ENCODE measurements at regions not wholly inside any gene's neighbourhood (a gene's known extent, or its start where the extent isn't known, plus 50 kb on each side); places are given as distances from the start of the nearest gene placed in this dataset.

DNA sequence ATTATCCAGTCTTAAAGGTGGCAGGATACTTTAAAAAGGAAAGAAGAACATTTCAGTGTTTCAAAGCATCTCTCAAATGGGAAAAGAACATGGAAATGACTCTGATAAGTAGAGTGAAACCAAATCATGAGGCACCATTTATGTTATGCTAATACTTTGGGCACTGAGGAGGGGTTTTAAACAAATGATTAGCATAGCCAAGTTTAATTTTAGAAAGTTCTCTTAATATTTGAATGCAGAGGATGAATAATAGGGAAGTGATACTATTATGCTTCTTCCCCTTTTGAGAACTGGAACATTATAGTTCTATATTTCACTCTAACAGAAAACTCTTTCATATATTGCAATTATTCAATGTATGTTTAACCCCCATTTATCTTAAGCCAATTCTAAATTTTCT is 1181.9 kb upstream of the PRMT6 start:
- no peaks in the 10 kb centered on the region for H3K36me3 ChIP-seq (replicated peaks in 1 of 2; ENCODE audit: control insufficient read depth in 1 of 2, insufficient read depth in 2 of 2, low read length in 2 of 2)
- no peak overlapping the region for H3K9ac ChIP-seq (ENCODE audit: insufficient read depth, low read depth, low read length)
- FAIRE-seq: no peak
- no peak overlapping the region for H3K27ac ChIP-seq (ENCODE audit: extremely low read length, insufficient read depth, low read length)
- no peaks in the 10 kb centered on the region for H3K79me2 ChIP-seq (ENCODE audit: insufficient read depth, low read length)
- in situ Hi-C loops (cut with HindIII; ENCODE audit: extremely low pct_ligation_motif_present, low pct_unique_long_range_greater_than_20kb): no loop called here
- intact Hi-C loops (cut with micrococcal nuclease; ENCODE audit: unreplicated experiment): no loop called here
- H3K4me3 ChIP-seq (replicated peaks in 1 of 3; ENCODE audit: insufficient read depth in 1 of 3, low read depth in 2 of 3, low read length in 3 of 3): no peak overlapping the region
- H2AFZ ChIP-seq (ENCODE audit: low read length): no peak overlapping the region
- H3K4me2 ChIP-seq (ENCODE audit: low read depth, low read length): no peak overlapping the region
- H3K9me3 ChIP-seq (ENCODE audit: low read length): peaks cover 31% of the 10 kb centered on the region
- ATAC-seq: no peak
- H3K27me3 ChIP-seq (ENCODE audit: control insufficient read depth in 1 of 2, insufficient read depth in 2 of 2, low read length in 2 of 2): no peaks in the 10 kb centered on the region
- H4K20me1 ChIP-seq (ENCODE audit: insufficient read depth, low read length): no peaks in the 10 kb centered on the region
- ChIA-PET CTCF (ENCODE audit: low intra/inter-chr PET ratio, low total read pairs) (no interaction called here), POLR2A (no interaction called here)
- BruUV-seq (replicated peaks): no TSS peak
- H3K4me1 ChIP-seq (ENCODE audit: insufficient read depth, low read length): no peaks in the 10 kb centered on the region
- DNase-seq (ENCODE audit: low spot score): no peak
- TF ChIP-seq ZNF788 (CRISPR knock-in tag; IDR thresholded peaks at IDR 0.05; ENCODE audit: borderline replicate concordance) (no peak), ZSCAN12 (CRISPR knock-in tag; IDR thresholded peaks at IDR 0.05) (no peak), HNRNPUL1 (IDR thresholded peaks at IDR 0.05; ENCODE audit: low read depth, low read length) (no peak), SNAPC5 (CRISPR knock-in tag; IDR thresholded peaks at IDR 0.05; ENCODE audit: borderline replicate concordance) (no peak), REST (IDR thresholded peaks at IDR 0.05; ENCODE audit: borderline replicate concordance in 1 of 2, low read depth in 1 of 2, low read length in 2 of 2) (no peak), ATF1 (CRISPR knock-in tag; IDR thresholded peaks at IDR 0.05) (no peak), NFIC (IDR thresholded peaks at IDR 0.05; ENCODE audit: low read length) (no peak), PRMT3 (CRISPR knock-in tag; IDR thresholded peaks at IDR 0.05; ENCODE audit: borderline replicate concordance, low read depth) (no peak), SOX5 (CRISPR knock-in tag; IDR thresholded peaks at IDR 0.05; ENCODE audit: borderline replicate concordance) (no peak), ZNF34 (CRISPR knock-in tag; IDR thresholded peaks at IDR 0.05; ENCODE audit: borderline replicate concordance) (no peak), CC2D1A (CRISPR knock-in tag; IDR thresholded peaks at IDR 0.05) (no peak), MEIS1 (CRISPR knock-in tag; IDR thresholded peaks at IDR 0.05; ENCODE audit: borderline replicate concordance) (no peak), ZNF781 (CRISPR knock-in tag; IDR thresholded peaks at IDR 0.05; ENCODE audit: borderline replicate concordance, not compliant biosample characterization) (no peak), ZNF17 (CRISPR knock-in tag; IDR thresholded peaks at IDR 0.05) (no peak)
- TF ChIP-seq, protein P1, sequence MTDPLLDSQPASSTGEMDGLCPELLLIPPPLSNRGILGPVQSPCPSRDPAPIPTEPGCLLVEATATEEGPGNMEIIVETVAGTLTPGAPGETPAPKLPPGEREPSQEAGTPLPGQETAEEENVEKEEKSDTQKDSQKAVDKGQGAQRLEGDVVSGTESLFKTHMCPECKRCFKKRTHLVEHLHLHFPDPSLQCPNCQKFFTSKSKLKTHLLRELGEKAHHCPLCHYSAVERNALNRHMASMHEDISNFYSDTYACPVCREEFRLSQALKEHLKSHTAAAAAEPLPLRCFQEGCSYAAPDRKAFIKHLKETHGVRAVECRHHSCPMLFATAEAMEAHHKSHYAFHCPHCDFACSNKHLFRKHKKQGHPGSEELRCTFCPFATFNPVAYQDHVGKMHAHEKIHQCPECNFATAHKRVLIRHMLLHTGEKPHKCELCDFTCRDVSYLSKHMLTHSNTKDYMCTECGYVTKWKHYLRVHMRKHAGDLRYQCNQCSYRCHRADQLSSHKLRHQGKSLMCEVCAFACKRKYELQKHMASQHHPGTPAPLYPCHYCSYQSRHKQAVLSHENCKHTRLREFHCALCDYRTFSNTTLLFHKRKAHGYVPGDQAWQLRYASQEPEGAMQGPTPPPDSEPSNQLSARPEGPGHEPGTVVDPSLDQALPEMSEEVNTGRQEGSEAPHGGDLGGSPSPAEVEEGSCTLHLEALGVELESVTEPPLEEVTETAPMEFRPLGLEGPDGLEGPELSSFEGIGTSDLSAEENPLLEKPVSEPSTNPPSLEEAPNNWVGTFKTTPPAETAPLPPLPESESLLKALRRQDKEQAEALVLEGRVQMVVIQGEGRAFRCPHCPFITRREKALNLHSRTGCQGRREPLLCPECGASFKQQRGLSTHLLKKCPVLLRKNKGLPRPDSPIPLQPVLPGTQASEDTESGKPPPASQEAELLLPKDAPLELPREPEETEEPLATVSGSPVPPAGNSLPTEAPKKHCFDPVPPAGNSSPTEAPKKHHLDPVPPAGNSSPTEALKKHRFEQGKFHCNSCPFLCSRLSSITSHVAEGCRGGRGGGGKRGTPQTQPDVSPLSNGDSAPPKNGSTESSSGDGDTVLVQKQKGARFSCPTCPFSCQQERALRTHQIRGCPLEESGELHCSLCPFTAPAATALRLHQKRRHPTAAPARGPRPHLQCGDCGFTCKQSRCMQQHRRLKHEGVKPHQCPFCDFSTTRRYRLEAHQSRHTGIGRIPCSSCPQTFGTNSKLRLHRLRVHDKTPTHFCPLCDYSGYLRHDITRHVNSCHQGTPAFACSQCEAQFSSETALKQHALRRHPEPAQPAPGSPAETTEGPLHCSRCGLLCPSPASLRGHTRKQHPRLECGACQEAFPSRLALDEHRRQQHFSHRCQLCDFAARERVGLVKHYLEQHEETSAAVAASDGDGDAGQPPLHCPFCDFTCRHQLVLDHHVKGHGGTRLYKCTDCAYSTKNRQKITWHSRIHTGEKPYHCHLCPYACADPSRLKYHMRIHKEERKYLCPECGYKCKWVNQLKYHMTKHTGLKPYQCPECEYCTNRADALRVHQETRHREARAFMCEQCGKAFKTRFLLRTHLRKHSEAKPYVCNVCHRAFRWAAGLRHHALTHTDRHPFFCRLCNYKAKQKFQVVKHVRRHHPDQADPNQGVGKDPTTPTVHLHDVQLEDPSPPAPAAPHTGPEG (CRISPR knock-in tag; IDR thresholded peaks at IDR 0.05): no peak
